HepG2 (cell line): ENCODE measurements at regions not wholly inside any gene's neighbourhood (a gene's known extent, or its start where the extent isn't known, plus 50 kb on each side); places are given as distances from the start of the nearest gene placed in this dataset.

Source experiments
- ATAC-seq: fragments of 200-7000 bp; cut with Tn5 transposase; 3 replicates; pipeline ENCODE4 v1.9.1; 2020; ENCODE audit warnings: mild to moderate bottlenecking, moderate library complexity
- BruUV-seq: library from RNA; stranded (reverse); fragments of 400-500 nt; replicated peaks from 2 replicates; lab custom pipeline; 2021; lab: Mats Ljungman, UMichigan
- CTCF ChIA-PET: fragments of 300-600 bp; formaldehyde crosslinking; extraction: SDS; loops from one replicate; lab custom pipeline; 2021; ENCODE audit warnings: low total read pairs, inconsistent platforms, low intra/inter-chr PET ratio; lab: Yijun Ruan, JAX
- POLR2A ChIA-PET: fragments of 350-600 bp; sonication (Branson Sonifier 250); formaldehyde crosslinking; loops from one replicate; lab custom pipeline; 2020; ENCODE audit warnings: antibody characterized with exemption, inconsistent platforms; lab: Yijun Ruan, JAX
- DNase-seq: peaks from one replicate; pipeline ENCODE4 v3.0.0-alpha.2; 2015; ENCODE audit warnings: low spot score
- FAIRE-seq: peaks from 3 replicates; lab custom pipeline; 2011; peaks lifted over from hg19 to GRCh38; lab: Jason Lieb, UNC
- H2AFZ ChIP-seq: one replicate; pipeline ENCODE4 v1.6.1; 2011; ENCODE audit warnings: low read length, inconsistent platforms
- H3K27ac ChIP-seq: fragments of 300-600 bp; 3 replicates; pipeline ENCODE4 v1.8.0; 2011; ENCODE audit warnings: mixed run types, mild to moderate bottlenecking, mixed read lengths, low read length, inconsistent platforms; ENCODE audit not compliant: insufficient read depth; ENCODE audit errors: extremely low read length
- H3K27me3 ChIP-seq, 2 experiments: fragments of 200-600 bp in 1 of 2; 2 replicates in 1 of 2; 3 replicates in 1 of 2; pipeline versions ENCODE4 v1.6.0 to v1.8.0; 2011; ENCODE audit warnings: low read length in 2 of 2, mild to moderate bottlenecking in 2 of 2, moderate library complexity in 2 of 2, inconsistent platforms in 1 of 2; ENCODE audit not compliant: insufficient read depth in 2 of 2, control insufficient read depth in 1 of 2
- H3K36me3 ChIP-seq, 2 experiments: fragments of 200-600 bp in 1 of 2; replicated peaks in 1 of 2; 2 replicates in 1 of 2; 3 replicates in 1 of 2; pipeline versions ENCODE4 v1.5.1 to v1.8.0; 2011; ENCODE audit warnings: low read length in 2 of 2, inconsistent platforms in 1 of 2; ENCODE audit not compliant: insufficient read depth in 2 of 2, control insufficient read depth in 1 of 2
- H3K4me1 ChIP-seq: 2 replicates; pipeline ENCODE4 v1.5.1; 2012; ENCODE audit warnings: low read length, inconsistent platforms; ENCODE audit not compliant: insufficient read depth
- H3K4me2 ChIP-seq: 2 replicates; pipeline ENCODE4 v1.6.0; 2011; ENCODE audit warnings: low read depth, low read length, inconsistent platforms
- H3K4me3 ChIP-seq, 3 experiments: fragments of 200-600 bp in 1 of 3; sonication (generic), shearing (Covaris generic) in 1 of 3; replicated peaks in 1 of 3; 2 replicates each; pipeline ENCODE4 v1.5.1; 2011 to 2016; ENCODE audit warnings: low read length in 3 of 3, inconsistent platforms in 2 of 3, low read depth in 2 of 3, mild to moderate bottlenecking in 2 of 3, control low read depth in 1 of 3, mixed read lengths in 1 of 3; ENCODE audit not compliant: insufficient read depth in 1 of 3
- H3K79me2 ChIP-seq: one replicate; pipeline ENCODE4 v1.6.1; 2011; ENCODE audit warnings: low read length, inconsistent platforms; ENCODE audit not compliant: insufficient read depth
- H3K9ac ChIP-seq: 2 replicates; pipeline ENCODE4 v1.6.0; 2011; ENCODE audit warnings: mild to moderate bottlenecking, low read depth, low read length, inconsistent platforms; ENCODE audit not compliant: insufficient read depth
- H3K9me3 ChIP-seq: 2 replicates; pipeline ENCODE4 v1.5.1; 2012; ENCODE audit warnings: mild to moderate bottlenecking, low read length
- H4K20me1 ChIP-seq: 2 replicates; pipeline ENCODE4 v1.6.0; 2011; ENCODE audit warnings: inconsistent platforms, mild to moderate bottlenecking, low read length, moderate library complexity; ENCODE audit not compliant: insufficient read depth
- ATF7-NPFF ChIP-seq: sonication (generic); formaldehyde crosslinking; IDR thresholded peaks from 2 replicates; pipeline ENCODE4 v1.8.1; 2023; ENCODE audit warnings: mild to moderate bottlenecking, low read depth, missing genetic modification reagents, moderate library complexity
- CTCF ChIP-seq: sonication (generic); formaldehyde crosslinking; IDR thresholded peaks from 2 replicates; pipeline ENCODE4 v1.5.0; 2020; ENCODE audit warnings: mild to moderate bottlenecking, missing genetic modification reagents, moderate library complexity
- FOXA3 ChIP-seq: IDR thresholded peaks from 2 replicates; pipeline ENCODE4 v1.6.1; 2016; ENCODE audit warnings: missing genetic modification reagents, missing compliant biosample characterization
- FOXM1 ChIP-seq: sonication (generic); formaldehyde crosslinking; IDR thresholded peaks from 2 replicates; pipeline ENCODE4 v1.5.0; 2020; ENCODE audit warnings: missing genetic modification reagents
- GATAD2A ChIP-seq: IDR thresholded peaks from 2 replicates; pipeline ENCODE4 v1.6.1; 2016
- MAF1 ChIP-seq: sonication (generic); formaldehyde crosslinking; IDR thresholded peaks from 2 replicates; pipeline ENCODE4 v1.5.0; 2020; ENCODE audit warnings: missing genetic modification reagents, borderline replicate concordance
- POLR2AphosphoS2 ChIP-seq: IDR thresholded peaks from 2 replicates; pipeline ENCODE4 v1.6.1; 2011; ENCODE audit warnings: low read depth, low read length, improper control_type of control experiment
- TBP ChIP-seq: sonication (generic); formaldehyde crosslinking; IDR thresholded peaks from 2 replicates; pipeline ENCODE4 v1.5.0; 2020; ENCODE audit warnings: missing genetic modification reagents
- TCF12 ChIP-seq, 2 experiments: fragments of 450-650 bp in 1 of 2; sonication (generic) in 1 of 2; formaldehyde crosslinking in 1 of 2; IDR thresholded peaks; 2 replicates each; pipeline versions ENCODE4 v1.6.1 to v1.8.0; 2017 to 2022; ENCODE audit warnings: antibody characterized with exemption in 1 of 2, mild to moderate bottlenecking in 1 of 2, missing genetic modification reagents in 1 of 2, moderate library complexity in 1 of 2
- ZBTB39 ChIP-seq: sonication (generic); formaldehyde crosslinking; IDR thresholded peaks from 2 replicates; pipeline ENCODE4 v1.5.0; 2020; ENCODE audit warnings: missing genetic modification reagents
- ZBTB4 ChIP-seq: sonication (generic); formaldehyde crosslinking; IDR thresholded peaks from 2 replicates; pipeline ENCODE4 v1.4.0; 2020; ENCODE audit warnings: missing genetic modification reagents, mild to moderate bottlenecking, borderline replicate concordance
- ZBTB7B ChIP-seq: sonication (generic); formaldehyde crosslinking; IDR thresholded peaks from 2 replicates; pipeline ENCODE4 v1.4.0; 2020; ENCODE audit warnings: missing genetic modification reagents
- ZNF44 ChIP-seq: sonication (generic); formaldehyde crosslinking; IDR thresholded peaks from 2 replicates; pipeline ENCODE4 v1.5.1; 2020; ENCODE audit warnings: mild to moderate bottlenecking, missing genetic modification reagents
- ZNF484 ChIP-seq: sonication (generic); formaldehyde crosslinking; IDR thresholded peaks from 2 replicates; pipeline ENCODE4 v1.5.1; 2020; ENCODE audit warnings: mild to moderate bottlenecking, low read depth, missing genetic modification reagents, borderline replicate concordance
- ZNF737 ChIP-seq: sonication (generic); formaldehyde crosslinking; IDR thresholded peaks from 2 replicates; pipeline ENCODE4 v1.5.0; 2020; ENCODE audit warnings: missing genetic modification reagents, mild to moderate bottlenecking, borderline replicate concordance
- ZZZ3 ChIP-seq: sonication (generic); formaldehyde crosslinking; IDR thresholded peaks from 2 replicates; pipeline ENCODE4 v1.4.0; 2020; ENCODE audit warnings: missing genetic modification reagents, mild to moderate bottlenecking, borderline replicate concordance
- WGBS: methylation state at CpG from one replicate; pipeline ENCODE4 v1.1.6; 2017; ENCODE audit warnings: low lambda C conversion rate; 5-methylcytosine and 5-hydroxymethylcytosine counted together
- in situ Hi-C: cut with HindIII; loops from 2 replicates; pipeline ENCODE4 v1.10.0; 2017; ENCODE audit warnings: low pct_unique_long_range_greater_than_20kb; ENCODE audit not compliant: extremely low pct_ligation_motif_present
- intact Hi-C: fragments of 100-400 bp; cut with micrococcal nuclease; formaldehyde crosslinking; loops from one replicate; pipeline ENCODE4 v1.10.0; 2022; ENCODE audit not compliant: unreplicated experiment

- TF ChIP-seq TCF12 (IDR thresholded peaks at IDR 0.05) (no peak), TCF12 (CRISPR knock-in tag; IDR thresholded peaks at IDR 0.05) (no peak), GATAD2A (CRISPR knock-in tag) (no peak), FOXM1 (no peak), ZBTB7B (CRISPR knock-in tag) (no peak), ZNF44 (no peak), POLR2AphosphoS2 (no peak)
Measured at GRCh38 chr2:146246002-146246735, 1598.7 kb upstream of the ACVR2A start (continued).

GRCh38 chr2:146244830-146245229 is 1600.0 kb upstream of the ACVR2A start:
- Histone ChIP-seq H3K27me3 (no peaks in the 10 kb centered on the region), H3K9ac (no peak overlapping the region), H3K4me3 (no peak overlapping the region), H3K9me3 (no peaks in the 10 kb centered on the region), H3K4me1 (no peaks in the 10 kb centered on the region), H3K79me2 (no peaks in the 10 kb centered on the region), H2AFZ (no peak overlapping the region), H3K4me2 (no peak overlapping the region), H4K20me1 (no peaks in the 10 kb centered on the region), H3K36me3 (no peaks in the 10 kb centered on the region), H3K27ac (no peak overlapping the region)
- in situ Hi-C loops = no loop called here
- ATAC-seq (no peak), DNase-seq (no peak), FAIRE-seq (no peak)
- no TSS peak for BruUV-seq
- intact Hi-C loops = no loop called here
- TF ChIP-seq FOXA3 (no peak), ATF7-NPFF (CRISPR knock-in tag) (no peak), ZBTB7B (CRISPR knock-in tag) (no peak), ZNF737 (CRISPR knock-in tag) (no peak), TBP (no peak), ZNF484 (CRISPR knock-in tag) (no peak), MAF1 (no peak), ZBTB39 (CRISPR knock-in tag) (no peak), CTCF (no peak), ZBTB4 (CRISPR knock-in tag) (no peak), ZZZ3 (CRISPR knock-in tag) (no peak)
- POLR2A ChIA-PET = no interaction called here
- WGBS = under 1% methylated on average over 2 of the region's 2 CpGs
- CTCF ChIA-PET = no interaction called here
